ENCODE measurements at regions not wholly inside any gene's neighbourhood (a gene's known extent, or its start where the extent isn't known, plus 50 kb on each side); places are given as distances from the start of the nearest gene placed in this dataset.
"Not testable (repeated sequence)": the region's sequence is repeated elsewhere in the genome, so short reads cannot be mapped to it uniquely, and the experiment has no call there.

DNA sequence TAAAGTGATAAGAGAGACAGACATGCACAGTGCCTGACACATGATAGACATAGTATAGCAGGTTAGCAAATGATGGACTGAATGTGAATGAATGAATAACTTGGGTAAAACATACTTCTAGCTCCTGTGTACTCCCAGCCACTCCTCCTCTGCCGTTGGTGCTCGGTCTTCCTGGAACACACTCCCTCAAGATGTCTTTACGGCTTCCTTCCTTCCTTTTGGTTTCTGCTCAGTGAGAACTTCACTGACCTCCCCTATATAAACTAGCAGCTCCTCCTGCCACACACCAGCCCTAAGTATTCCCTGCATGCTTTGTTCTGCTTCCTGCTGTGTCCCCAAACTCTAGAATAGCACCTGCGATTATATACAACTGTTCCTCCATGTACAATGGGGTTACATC, 50.2 kb downstream of the RAD54L2 start:
- no peak overlapping the region for H3K4me3 Mint-ChIP-seq
- no peak overlapping the region for H3K27ac Mint-ChIP-seq
- H3K9me3 Mint-ChIP-seq: no peaks in the 10 kb centered on the region
- no peak for DNase-seq
- peaks cover 4% of the 10 kb centered on the region for H3K36me3 Mint-ChIP-seq (ENCODE audit: low read depth)
- H3K4me1 Mint-ChIP-seq (ENCODE audit: low read depth): peaks cover 6% of the 10 kb centered on the region
- no peaks in the 10 kb centered on the region; the same call in 1 of the 2 replicates for H3K27me3 Mint-ChIP-seq (ENCODE audit: insufficient read depth)
- TF ChIP-seq, protein P1, sequence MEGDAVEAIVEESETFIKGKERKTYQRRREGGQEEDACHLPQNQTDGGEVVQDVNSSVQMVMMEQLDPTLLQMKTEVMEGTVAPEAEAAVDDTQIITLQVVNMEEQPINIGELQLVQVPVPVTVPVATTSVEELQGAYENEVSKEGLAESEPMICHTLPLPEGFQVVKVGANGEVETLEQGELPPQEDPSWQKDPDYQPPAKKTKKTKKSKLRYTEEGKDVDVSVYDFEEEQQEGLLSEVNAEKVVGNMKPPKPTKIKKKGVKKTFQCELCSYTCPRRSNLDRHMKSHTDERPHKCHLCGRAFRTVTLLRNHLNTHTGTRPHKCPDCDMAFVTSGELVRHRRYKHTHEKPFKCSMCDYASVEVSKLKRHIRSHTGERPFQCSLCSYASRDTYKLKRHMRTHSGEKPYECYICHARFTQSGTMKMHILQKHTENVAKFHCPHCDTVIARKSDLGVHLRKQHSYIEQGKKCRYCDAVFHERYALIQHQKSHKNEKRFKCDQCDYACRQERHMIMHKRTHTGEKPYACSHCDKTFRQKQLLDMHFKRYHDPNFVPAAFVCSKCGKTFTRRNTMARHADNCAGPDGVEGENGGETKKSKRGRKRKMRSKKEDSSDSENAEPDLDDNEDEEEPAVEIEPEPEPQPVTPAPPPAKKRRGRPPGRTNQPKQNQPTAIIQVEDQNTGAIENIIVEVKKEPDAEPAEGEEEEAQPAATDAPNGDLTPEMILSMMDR (IDR thresholded peaks at IDR 0.05): no peak

GRCh38 chr3:51591231-51591630, 52.7 kb downstream of the RAD54L2 start:
- H3K4me1 Mint-ChIP-seq (ENCODE audit: low read depth): peaks cover 6% of the 10 kb centered on the region
- H3K4me3 Mint-ChIP-seq: no peak overlapping the region
- no peaks in the 10 kb centered on the region for H3K9me3 Mint-ChIP-seq
- no peak overlapping the region; the same call in 1 of the 2 replicates for H3K27ac Mint-ChIP-seq
- TF ChIP-seq, protein P1 (IDR thresholded peaks at IDR 0.05): no peak
- H3K36me3 Mint-ChIP-seq (ENCODE audit: low read depth): peaks cover 15% of the 10 kb centered on the region
- DNase-seq: no peak
- no peaks in the 10 kb centered on the region; the same call in 1 of the 2 replicates for H3K27me3 Mint-ChIP-seq (ENCODE audit: insufficient read depth)

DNA sequence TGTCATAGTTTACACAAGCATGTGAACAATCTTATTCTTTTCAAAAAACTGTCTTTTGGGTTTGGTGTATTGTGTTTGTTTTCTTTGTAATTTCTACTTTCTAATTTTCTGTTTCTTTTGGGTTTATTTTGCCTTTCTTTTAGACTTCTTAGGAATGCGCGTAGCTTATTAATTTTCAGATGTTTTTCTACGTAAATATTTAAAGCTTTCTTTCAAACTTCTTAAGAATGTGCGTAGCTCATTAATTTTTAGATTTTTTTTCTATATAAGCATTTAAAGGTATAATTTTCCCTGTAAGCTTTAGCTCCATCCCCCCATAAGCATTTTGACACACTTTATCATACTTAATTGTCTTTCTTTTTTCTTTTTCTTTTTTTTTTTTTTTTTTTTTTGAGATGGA, 55.2 kb downstream of the RAD54L2 start:
- TF ChIP-seq, protein P1 (IDR thresholded peaks at IDR 0.05): no peak
- no peak overlapping the region for H3K4me3 Mint-ChIP-seq
- H3K9me3 Mint-ChIP-seq: no peaks in the 10 kb centered on the region
- no peaks in the 10 kb centered on the region for H3K4me1 Mint-ChIP-seq (ENCODE audit: low read depth)
- no peaks in the 10 kb centered on the region; the same call in 1 of the 2 replicates for H3K27me3 Mint-ChIP-seq (ENCODE audit: insufficient read depth)
- H3K36me3 Mint-ChIP-seq (ENCODE audit: low read depth): peaks cover 15% of the 10 kb centered on the region
- DNase-seq: no peak
- H3K27ac Mint-ChIP-seq: no peak overlapping the region

DNA sequence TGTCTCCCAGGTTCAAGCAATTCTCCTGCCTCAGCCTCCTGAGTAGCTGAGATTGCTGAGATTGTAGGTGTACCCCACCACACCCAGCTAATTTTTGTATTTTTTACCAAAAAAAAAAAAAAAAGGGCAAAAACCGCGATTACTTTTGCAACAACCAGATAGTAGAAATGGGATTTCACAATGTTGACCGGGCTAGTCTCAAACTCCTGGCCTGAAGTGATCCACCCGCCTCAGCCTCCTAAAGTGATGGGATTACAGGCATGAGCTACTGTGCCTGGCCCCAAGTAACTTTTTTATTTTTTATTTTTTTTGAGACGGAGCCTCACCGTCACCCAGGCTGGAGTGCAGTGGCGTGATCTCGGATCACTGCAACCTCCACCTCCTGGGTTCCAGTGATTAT, 61.1 kb downstream of the RAD54L2 start:
- not testable (repeated sequence) for H3K4me3 Mint-ChIP-seq; H3K4me1 Mint-ChIP-seq (ENCODE audit: low read depth); H3K36me3 Mint-ChIP-seq (ENCODE audit: low read depth); H3K27ac Mint-ChIP-seq; DNase-seq; H3K9me3 Mint-ChIP-seq; H3K27me3 Mint-ChIP-seq (ENCODE audit: insufficient read depth)

DNA sequence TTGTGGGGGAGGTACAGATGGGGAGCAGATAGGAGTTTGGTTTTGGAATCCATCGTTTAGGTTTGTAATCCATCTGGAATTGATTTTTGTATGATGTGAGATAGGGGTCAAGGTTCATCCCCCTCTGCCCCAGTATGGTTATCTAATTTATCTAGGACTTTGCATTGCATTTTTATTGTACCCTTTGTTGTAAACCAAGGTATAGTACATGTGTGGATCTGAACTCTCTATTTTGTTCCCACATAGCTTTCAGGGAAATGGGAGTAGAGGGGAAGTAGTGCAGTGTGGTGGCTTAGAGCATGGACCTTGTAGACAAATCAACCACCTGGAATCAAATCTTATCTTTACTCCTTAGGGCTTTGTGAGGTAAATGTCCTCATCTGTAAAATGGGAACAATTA, 65.7 kb downstream of the RAD54L2 start:
- Mint-ChIP-seq H3K27ac (no peak overlapping the region), H3K4me1 (ENCODE audit: low read depth) (peaks cover 7% of the 10 kb centered on the region), H3K9me3 (no peaks in the 10 kb centered on the region), H3K27me3 (ENCODE audit: insufficient read depth) (no peaks in the 10 kb centered on the region; the same call in 1 of the 2 replicates), H3K36me3 (ENCODE audit: low read depth) (no peaks in the 10 kb centered on the region), H3K4me3 (no peak overlapping the region)
- no peak for DNase-seq
- TF ChIP-seq, protein P1 (IDR thresholded peaks at IDR 0.05): no peak

DNA sequence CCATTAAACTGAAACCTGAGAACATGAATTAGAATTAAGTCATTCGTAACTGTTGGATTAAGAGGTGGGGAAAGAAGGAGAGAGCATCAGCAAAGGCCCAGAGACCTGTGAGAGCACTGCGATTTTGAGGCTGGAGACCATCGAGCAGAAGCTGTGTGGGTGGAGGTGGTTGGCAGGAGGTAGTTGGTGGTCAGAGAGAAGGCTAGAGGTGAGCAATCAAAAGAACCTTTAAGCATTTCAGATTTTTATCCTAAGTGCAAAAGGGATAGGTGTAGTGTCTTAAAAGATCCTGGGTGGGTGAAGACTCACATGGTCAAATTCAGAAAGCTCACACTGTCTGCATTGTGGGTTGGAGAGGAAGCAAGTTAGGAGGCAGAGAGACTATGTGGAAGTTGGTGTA, 65.1 kb upstream of the TEX264 start:
- Mint-ChIP-seq H3K36me3 (ENCODE audit: low read depth) (no peaks in the 10 kb centered on the region), H3K4me3 (no peak overlapping the region), H3K9me3 (no peaks in the 10 kb centered on the region), H3K27me3 (ENCODE audit: insufficient read depth) (no peaks in the 10 kb centered on the region; the same call in 1 of the 2 replicates), H3K4me1 (ENCODE audit: low read depth) (peaks cover 17% of the 10 kb centered on the region), H3K27ac (no peak overlapping the region)
- DNase-seq: no peak
- TF ChIP-seq, protein P1 (IDR thresholded peaks at IDR 0.05): no peak

- not testable (repeated sequence) for DNase-seq; H3K27me3 Mint-ChIP-seq (ENCODE audit: insufficient read depth); H3K36me3 Mint-ChIP-seq (ENCODE audit: low read depth); H3K27ac Mint-ChIP-seq; H3K4me3 Mint-ChIP-seq; H3K9me3 Mint-ChIP-seq
- H3K4me1 Mint-ChIP-seq (ENCODE audit: low read depth): peaks cover 19% of the 10 kb centered on the region
Measured at GRCh38 chr3:51606871-51607270, 64.2 kb upstream of the TEX264 start.

DNA sequence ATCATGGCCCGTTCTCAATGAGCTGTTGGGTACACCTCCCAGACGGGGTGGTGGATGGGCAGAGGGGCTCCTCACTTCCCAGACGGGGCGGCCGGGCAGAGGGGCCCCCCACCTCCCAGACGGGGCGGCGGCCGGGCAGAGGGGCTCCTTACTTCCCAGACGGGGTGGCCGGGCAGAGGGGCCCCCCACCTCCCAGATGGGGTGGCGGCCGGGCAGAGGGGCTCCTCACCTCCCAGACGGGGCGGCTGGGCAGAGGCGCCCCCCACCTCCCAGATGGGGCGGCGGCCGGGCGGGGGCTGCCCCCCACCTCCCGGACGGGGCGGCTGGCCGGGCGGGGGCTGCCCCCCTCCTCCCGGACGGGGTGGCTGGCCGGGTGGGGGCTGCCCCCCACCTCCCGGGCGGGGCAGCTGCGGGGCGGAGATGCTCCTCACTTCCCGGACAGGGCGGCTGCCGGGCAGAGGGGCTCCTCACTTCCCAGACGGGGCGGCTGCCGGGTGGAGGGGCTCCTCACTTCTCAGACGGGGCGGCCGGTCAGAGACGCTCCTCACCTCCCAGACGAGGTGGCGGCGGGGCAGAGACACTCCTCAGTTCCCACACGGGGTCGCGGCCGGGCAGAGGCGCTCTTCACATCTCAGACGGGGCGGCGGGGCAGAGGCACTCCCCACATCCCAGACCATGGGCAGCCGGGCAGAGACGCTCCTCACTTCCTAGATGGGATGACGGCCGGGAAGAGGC, 63.3 kb upstream of the TEX264 start:
- not testable (repeated sequence) for H3K9me3 Mint-ChIP-seq; H3K36me3 Mint-ChIP-seq (ENCODE audit: low read depth); H3K27me3 Mint-ChIP-seq (ENCODE audit: insufficient read depth); H3K27ac Mint-ChIP-seq; H3K4me3 Mint-ChIP-seq; DNase-seq
- H3K4me1 Mint-ChIP-seq (ENCODE audit: low read depth): peaks cover 19% of the 10 kb centered on the region

All from HFFc6 (cell line).